ENCODE measurements at regions not wholly inside any gene's neighbourhood (a gene's known extent, or its start where the extent isn't known, plus 50 kb on each side); places are given as distances from the start of the nearest gene placed in this dataset.
A peak's percentile ranks its signal among the peaks of the same experiment; 100 is the strongest.

GRCh38 chr1:30028283-30028682, 695.1 kb downstream of the MATN1 start:
- Histone ChIP-seq H3K27me3 (no peaks in the 10 kb centered on the region), H3K27ac (no peak overlapping the region), H3K4me1 (no peaks in the 10 kb centered on the region), H3K4me3 (no peak overlapping the region), H3K9me3 (no peaks in the 10 kb centered on the region), H3K36me3 (no peaks in the 10 kb centered on the region)
- no peak for TF ChIP-seq CTCF (IDR thresholded peaks at IDR 0.05)
- intact Hi-C loops (cut with DNase I) = no loop called here
- no peak for DNase-seq (ENCODE audit: low spot score in 2 of 2)

DNA sequence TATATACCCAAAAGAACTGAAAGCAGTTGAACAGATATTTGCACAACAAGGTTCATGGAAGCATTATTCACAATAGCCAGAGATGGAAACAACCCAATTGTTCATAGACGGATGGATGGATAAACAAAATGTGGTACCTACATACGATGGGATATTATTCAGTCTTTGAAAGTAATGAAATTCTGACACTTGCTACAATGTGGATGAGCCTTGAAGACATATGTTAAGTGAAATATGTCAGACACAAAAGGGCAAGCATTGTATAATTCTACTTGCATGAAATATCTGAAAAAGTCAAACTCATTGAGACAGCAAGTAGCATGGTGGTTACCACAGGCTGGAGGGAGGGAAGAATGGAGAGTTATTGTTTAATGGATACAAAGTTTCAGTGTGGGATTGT, 696.1 kb downstream of the MATN1 start:
- H3K4me1 ChIP-seq = no peaks in the 10 kb centered on the region
- TF ChIP-seq CTCF (IDR thresholded peaks at IDR 0.05) = no peak
- intact Hi-C loops (cut with DNase I) = no loop called here
- no peaks in the 10 kb centered on the region for H3K27me3 ChIP-seq
- no peak overlapping the region for H3K27ac ChIP-seq
- H3K4me3 ChIP-seq = no peak overlapping the region
- no peaks in the 10 kb centered on the region for H3K36me3 ChIP-seq
- no peaks in the 10 kb centered on the region for H3K9me3 ChIP-seq
- no peak for DNase-seq (ENCODE audit: low spot score in 2 of 2)

GRCh38 chr1:30024411-30025195, 698.8 kb downstream of the MATN1 start:
- peak in 1 of 2 donors; percentile 51 for DNase-seq (ENCODE audit: low spot score in 2 of 2)
- no peak for TF ChIP-seq CTCF (IDR thresholded peaks at IDR 0.05)
- H3K9me3 ChIP-seq = no peaks in the 10 kb centered on the region

GRCh38 chr1:30023339-30024022, 699.9 kb downstream of the MATN1 start:
- H3K27ac ChIP-seq = no peak overlapping the region
- intact Hi-C loops (cut with DNase I) = no loop called here
- no peaks in the 10 kb centered on the region for H3K27me3 ChIP-seq
- no peak overlapping the region for H3K4me3 ChIP-seq
- TF ChIP-seq CTCF (IDR thresholded peaks at IDR 0.05) = no peak
- no peaks in the 10 kb centered on the region for H3K4me1 ChIP-seq
- DNase-seq (ENCODE audit: low spot score in 2 of 2) = no peak
- H3K36me3 ChIP-seq = no peaks in the 10 kb centered on the region
- H3K9me3 ChIP-seq = peaks cover 0 to 4% of the 10 kb centered on the region in 2 donors

More at GRCh38 chr1:30024411-30025195, 698.8 kb downstream of the MATN1 start:
- no peak overlapping the region for H3K4me3 ChIP-seq
- no peaks in the 10 kb centered on the region for H3K4me1 ChIP-seq
- H3K27ac ChIP-seq = no peak overlapping the region
- no peaks in the 10 kb centered on the region for H3K27me3 ChIP-seq
- intact Hi-C loops (cut with DNase I) = no loop called here
- no peaks in the 10 kb centered on the region for H3K36me3 ChIP-seq

DNA sequence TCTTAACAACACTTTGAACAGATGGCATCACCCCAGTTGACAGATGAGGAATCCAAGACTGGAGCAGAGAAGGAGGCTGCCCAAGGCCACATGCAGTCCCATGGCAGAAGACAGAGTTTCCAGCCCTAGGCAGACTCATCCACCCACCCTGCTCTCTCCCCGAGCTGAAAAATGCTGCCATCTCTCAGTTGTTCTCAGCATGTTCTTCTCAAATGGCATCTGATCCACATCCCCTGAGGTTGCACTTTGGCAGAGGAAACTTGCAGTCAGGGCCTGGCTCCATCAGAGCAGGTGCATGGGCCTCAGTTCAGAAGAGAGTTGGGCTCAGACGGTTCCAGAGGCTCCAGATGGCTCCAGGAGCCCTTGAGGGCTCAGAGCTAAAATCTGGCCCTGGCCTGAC, 709.4 kb downstream of the MATN1 start:
- DNase-seq (ENCODE audit: low spot score in 2 of 2) = no peak
- H3K27me3 ChIP-seq = no peaks in the 10 kb centered on the region
- peaks cover 0 to 5% of the 10 kb centered on the region in 2 donors for H3K9me3 ChIP-seq
- intact Hi-C loops (cut with DNase I) = no loop called here
- H3K4me3 ChIP-seq = no peak overlapping the region
- TF ChIP-seq CTCF (IDR thresholded peaks at IDR 0.05) = no peak
- no peaks in the 10 kb centered on the region for H3K36me3 ChIP-seq
- no peaks in the 10 kb centered on the region for H3K4me1 ChIP-seq
- no peak overlapping the region for H3K27ac ChIP-seq
